Left ventricle myocardium inferior (tissue), 1 donor: ENCODE measurements at regions not wholly inside any gene's neighbourhood (a gene's known extent, or its start where the extent isn't known, plus 50 kb on each side); places are given as distances from the start of the nearest gene placed in this dataset.

ENCODE experiments used
- DNase-seq: peaks from one replicate; pipeline ENCODE4 v3.0.0-alpha.2; 2020
- H3K27ac ChIP-seq: fragments of 200-600 bp; replicated peaks from 2 replicates; pipeline ENCODE4 v1.8.0; 2021
- H3K27me3 ChIP-seq: fragments of 200-600 bp; 2 replicates; pipeline ENCODE4 v1.8.0; 2021; ENCODE audit warnings: low read depth
- H3K36me3 ChIP-seq: fragments of 200-600 bp; 2 replicates; pipeline ENCODE4 v1.8.0; 2021
- H3K4me1 ChIP-seq: fragments of 200-600 bp; 2 replicates; pipeline ENCODE4 v1.8.0; 2021
- H3K4me3 ChIP-seq: fragments of 200-600 bp; 2 replicates; pipeline ENCODE4 v1.8.0; 2021; ENCODE audit warnings: mild to moderate bottlenecking, moderate library complexity
- H3K9me3 ChIP-seq: fragments of 200-600 bp; replicated peaks from 2 replicates; pipeline ENCODE4 v1.8.0; 2021
- CTCF ChIP-seq: fragments of 200-600 bp; IDR thresholded peaks from 2 replicates; pipeline ENCODE4 v1.8.0; 2021; ENCODE audit warnings: antibody characterized with exemption, mild to moderate bottlenecking, borderline replicate concordance
- intact Hi-C: fragments of 100-400 bp; cut with micrococcal nuclease; formaldehyde crosslinking; loops from one replicate; pipeline ENCODE4 v1.11.0; 2022
- donor health status: DM: no; HTN: yes; CAD: no; lungs with severe emphysema.

- Histone ChIP-seq H3K27ac (no peak overlapping the region), H3K9me3 (no peaks in the 10 kb centered on the region), H3K36me3 (no peaks in the 10 kb centered on the region), H3K4me3 (no peak overlapping the region), H3K4me1 (no peaks in the 10 kb centered on the region), H3K27me3 (no peaks in the 10 kb centered on the region)
- no peak for DNase-seq
- intact Hi-C loops: no loop called here
- no peak for TF ChIP-seq CTCF
These were observed 367.5 kb upstream of the PTGER4 start for GRCh38 chr5:40312205-40312604.

- no peaks in the 10 kb centered on the region for H3K27me3 ChIP-seq
These were observed 369.9 kb upstream of the PTGER4 start for GRCh38 chr5:40309851-40310250.

GRCh38 chr5:40308867-40309266 lies 370.8 kb upstream of the PTGER4 start:
- Histone ChIP-seq H3K9me3 (no peaks in the 10 kb centered on the region), H3K36me3 (no peaks in the 10 kb centered on the region), H3K27ac (no peak overlapping the region), H3K4me3 (no peak overlapping the region), H3K27me3 (no peaks in the 10 kb centered on the region), H3K4me1 (no peaks in the 10 kb centered on the region)
- intact Hi-C loops: no loop called here
- DNase-seq: no peak
- no peak for TF ChIP-seq CTCF

More at GRCh38 chr5:40309851-40310250, 369.9 kb upstream of the PTGER4 start:
- TF ChIP-seq CTCF: no peak
- Histone ChIP-seq H3K9me3 (no peaks in the 10 kb centered on the region), H3K4me1 (no peaks in the 10 kb centered on the region), H3K36me3 (no peaks in the 10 kb centered on the region), H3K4me3 (no peak overlapping the region), H3K27ac (no peak overlapping the region)
- no peak for DNase-seq
- intact Hi-C loops: no loop called here

- Histone ChIP-seq H3K36me3 (no peaks in the 10 kb centered on the region), H3K4me1 (no peaks in the 10 kb centered on the region), H3K9me3 (no peaks in the 10 kb centered on the region), H3K4me3 (no peak overlapping the region), H3K27ac (no peak overlapping the region), H3K27me3 (no peaks in the 10 kb centered on the region)
- intact Hi-C loops: no loop called here
- no peak for DNase-seq
- no peak for TF ChIP-seq CTCF
These were observed 371.8 kb upstream of the PTGER4 start for GRCh38 chr5:40307920-40308319.

- H3K4me1 ChIP-seq: no peaks in the 10 kb centered on the region
- TF ChIP-seq CTCF: no peak
- intact Hi-C loops: no loop called here
- no peaks in the 10 kb centered on the region for H3K27me3 ChIP-seq
- no peaks in the 10 kb centered on the region for H3K9me3 ChIP-seq
- DNase-seq: no peak
- no peak overlapping the region for H3K4me3 ChIP-seq
- H3K27ac ChIP-seq: no peak overlapping the region
- no peaks in the 10 kb centered on the region for H3K36me3 ChIP-seq
These were observed 372.7 kb upstream of the PTGER4 start for GRCh38 chr5:40306869-40307487.
